ENCODE measurements at regions not wholly inside any gene's neighbourhood (a gene's known extent, or its start where the extent isn't known, plus 50 kb on each side); places are given as distances from the start of the nearest gene placed in this dataset.

DNA sequence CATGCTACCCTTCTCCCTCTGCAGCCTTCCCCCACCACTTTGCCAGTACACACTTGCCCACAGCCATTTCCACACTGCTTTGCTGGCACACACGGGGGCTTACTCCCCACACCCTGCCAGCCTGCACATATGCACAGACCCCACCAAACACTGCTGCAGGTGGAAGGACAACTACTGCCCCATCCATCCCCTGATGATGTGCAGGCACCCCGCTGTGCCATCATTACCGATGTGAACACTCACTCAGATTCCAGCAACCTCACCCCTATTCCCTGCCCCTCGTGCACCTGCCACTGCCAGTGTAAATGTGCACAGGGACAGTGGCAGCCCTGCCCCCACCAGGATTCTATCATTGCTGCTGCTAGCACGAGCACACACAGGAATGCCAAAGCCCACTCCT, 1400.8 kb upstream of the DDX18 start:
- no peak for TF ChIP-seq EZH2phosphoT487 (conservative IDR thresholded peaks at IDR 0.05; ENCODE audit: low read length)
- TF ChIP-seq, protein P1, sequence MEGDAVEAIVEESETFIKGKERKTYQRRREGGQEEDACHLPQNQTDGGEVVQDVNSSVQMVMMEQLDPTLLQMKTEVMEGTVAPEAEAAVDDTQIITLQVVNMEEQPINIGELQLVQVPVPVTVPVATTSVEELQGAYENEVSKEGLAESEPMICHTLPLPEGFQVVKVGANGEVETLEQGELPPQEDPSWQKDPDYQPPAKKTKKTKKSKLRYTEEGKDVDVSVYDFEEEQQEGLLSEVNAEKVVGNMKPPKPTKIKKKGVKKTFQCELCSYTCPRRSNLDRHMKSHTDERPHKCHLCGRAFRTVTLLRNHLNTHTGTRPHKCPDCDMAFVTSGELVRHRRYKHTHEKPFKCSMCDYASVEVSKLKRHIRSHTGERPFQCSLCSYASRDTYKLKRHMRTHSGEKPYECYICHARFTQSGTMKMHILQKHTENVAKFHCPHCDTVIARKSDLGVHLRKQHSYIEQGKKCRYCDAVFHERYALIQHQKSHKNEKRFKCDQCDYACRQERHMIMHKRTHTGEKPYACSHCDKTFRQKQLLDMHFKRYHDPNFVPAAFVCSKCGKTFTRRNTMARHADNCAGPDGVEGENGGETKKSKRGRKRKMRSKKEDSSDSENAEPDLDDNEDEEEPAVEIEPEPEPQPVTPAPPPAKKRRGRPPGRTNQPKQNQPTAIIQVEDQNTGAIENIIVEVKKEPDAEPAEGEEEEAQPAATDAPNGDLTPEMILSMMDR (IDR thresholded peaks at IDR 0.05; ENCODE audit: insufficient read depth, low read length, poor library complexity, severe bottlenecking), result no peak
- H2AFZ ChIP-seq (ENCODE audit: low read depth, low read length, severe bottlenecking), result no peak overlapping the region
- H3K79me2 ChIP-seq (ENCODE audit: insufficient read depth, low read length), result no peaks in the 10 kb centered on the region

DNA sequence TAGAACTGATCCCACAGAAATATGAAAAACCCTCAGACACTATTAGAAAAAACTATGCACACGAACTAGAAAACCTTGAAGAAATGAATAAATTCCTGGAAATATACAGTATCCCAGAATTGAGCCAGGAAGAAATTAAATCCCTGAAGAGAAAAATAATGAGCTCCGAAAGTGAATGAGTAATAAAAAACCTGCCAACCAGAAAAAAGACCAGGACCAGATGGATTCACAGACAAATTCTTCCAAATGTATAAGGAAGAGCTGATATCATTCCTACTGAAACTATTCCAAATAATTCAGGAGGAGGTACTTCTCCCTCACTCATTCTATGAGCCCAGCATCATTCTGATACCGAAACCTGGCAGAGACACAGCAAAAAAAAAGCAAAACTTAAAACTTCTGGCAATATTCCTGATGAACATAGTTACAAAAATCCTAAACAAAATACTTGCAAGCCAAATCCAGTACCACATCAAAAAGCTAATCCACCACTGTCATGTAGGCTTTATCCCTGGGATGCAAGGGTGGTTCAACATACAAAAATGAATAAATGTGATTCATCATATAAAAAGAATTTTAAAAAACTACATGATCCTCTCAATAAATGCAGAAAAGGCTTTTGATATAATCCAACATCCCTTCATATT, 1397.6 kb upstream of the DDX18 start:
- Histone ChIP-seq H4K20me1 (ENCODE audit: low read depth, low read length) (no peaks in the 10 kb centered on the region), H3K79me2 (ENCODE audit: insufficient read depth, low read length) (no peaks in the 10 kb centered on the region), H3F3A (ENCODE audit: insufficient read depth) (no peaks in the 10 kb centered on the region), H3K9me3 (ENCODE audit: insufficient read depth, low read length) (no peaks in the 10 kb centered on the region), H3K9me2 (replicated peaks; ENCODE audit: insufficient read depth, low read length) (no peaks in the 10 kb centered on the region), H3K36me3 (ENCODE audit: low read length) (no peaks in the 10 kb centered on the region), H3K27ac (ENCODE audit: low read depth, low read length) (no peak overlapping the region), H3K9ac (ENCODE audit: low read length) (no peak overlapping the region), H2AFZ (ENCODE audit: low read depth, low read length, severe bottlenecking) (no peak overlapping the region), H3K27me3 (ENCODE audit: low read length) (no peaks in the 10 kb centered on the region), H3K4me2 (ENCODE audit: low read depth, low read length, poor library complexity, severe bottlenecking) (no peak overlapping the region), H3K4me3 (ENCODE audit: insufficient read depth, low read length, poor library complexity, severe bottlenecking) (no peak overlapping the region)
- TF ChIP-seq EZH2phosphoT487 (conservative IDR thresholded peaks at IDR 0.05; ENCODE audit: low read length), result no peak
- TF ChIP-seq, protein P1 (IDR thresholded peaks at IDR 0.05; ENCODE audit: insufficient read depth, low read length, poor library complexity, severe bottlenecking), result no peak

More for the DNA sequence above, 1400.8 kb upstream of the DDX18 start:
- Histone ChIP-seq H3K4me3 (ENCODE audit: insufficient read depth, low read length, poor library complexity, severe bottlenecking) (no peak overlapping the region), H3K9me3 (ENCODE audit: insufficient read depth, low read length) (no peaks in the 10 kb centered on the region), H3K9me2 (replicated peaks; ENCODE audit: insufficient read depth, low read length) (no peaks in the 10 kb centered on the region), H3K9ac (ENCODE audit: low read length) (no peak overlapping the region), H3K36me3 (ENCODE audit: low read length) (no peaks in the 10 kb centered on the region), H3K27ac (ENCODE audit: low read depth, low read length) (no peak overlapping the region), H3F3A (ENCODE audit: insufficient read depth) (no peaks in the 10 kb centered on the region), H3K4me2 (ENCODE audit: low read depth, low read length, poor library complexity, severe bottlenecking) (no peak overlapping the region), H4K20me1 (ENCODE audit: low read depth, low read length) (no peaks in the 10 kb centered on the region), H3K27me3 (ENCODE audit: low read length) (no peaks in the 10 kb centered on the region)

DNA sequence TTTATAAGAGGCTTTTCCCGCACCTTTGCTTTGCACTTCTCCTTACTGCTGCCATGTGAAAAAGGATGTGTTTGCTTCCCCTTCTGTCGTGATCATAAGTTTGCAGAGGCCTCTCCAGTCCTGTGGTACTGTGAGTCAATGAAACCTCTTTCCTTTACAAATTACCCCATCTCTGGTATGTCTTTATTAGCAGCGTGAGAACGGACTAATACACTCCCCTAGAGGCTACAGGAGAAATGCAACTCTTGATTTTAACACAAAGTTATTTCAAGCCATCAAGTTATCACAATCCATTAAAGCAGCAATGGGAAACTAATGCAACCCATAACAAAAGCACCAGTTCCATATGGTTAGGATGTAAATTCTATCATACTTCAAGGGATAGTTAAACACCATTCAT, 1378.8 kb upstream of the DDX18 start:
- Histone ChIP-seq H3F3A (ENCODE audit: insufficient read depth) (no peaks in the 10 kb centered on the region), H4K20me1 (ENCODE audit: low read depth, low read length) (no peaks in the 10 kb centered on the region), H3K4me3 (ENCODE audit: insufficient read depth, low read length, poor library complexity, severe bottlenecking) (no peak overlapping the region), H2AFZ (ENCODE audit: low read depth, low read length, severe bottlenecking) (no peak overlapping the region), H3K9ac (ENCODE audit: low read length) (no peak overlapping the region), H3K9me3 (ENCODE audit: insufficient read depth, low read length) (no peaks in the 10 kb centered on the region), H3K79me2 (ENCODE audit: insufficient read depth, low read length) (no peaks in the 10 kb centered on the region), H3K27ac (ENCODE audit: low read depth, low read length) (no peak overlapping the region), H3K27me3 (ENCODE audit: low read length) (no peaks in the 10 kb centered on the region), H3K4me2 (ENCODE audit: low read depth, low read length, poor library complexity, severe bottlenecking) (no peak overlapping the region), H3K36me3 (ENCODE audit: low read length) (no peaks in the 10 kb centered on the region), H3K9me2 (replicated peaks; ENCODE audit: insufficient read depth, low read length) (no peaks in the 10 kb centered on the region)
- TF ChIP-seq, protein P1 (IDR thresholded peaks at IDR 0.05; ENCODE audit: insufficient read depth, low read length, poor library complexity, severe bottlenecking), result no peak
- TF ChIP-seq EZH2phosphoT487 (conservative IDR thresholded peaks at IDR 0.05; ENCODE audit: low read length), result no peak
